ENCODE measurements at regions not wholly inside any gene's neighbourhood (a gene's known extent, or its start where the extent isn't known, plus 50 kb on each side); places are given as distances from the start of the nearest gene placed in this dataset.

GRCh38 chr10:50981385-50981784 is 92.9 kb upstream of the PRKG1 start:
- TF ChIP-seq EZH2 (IDR thresholded peaks at IDR 0.05; ENCODE audit: insufficient read depth, poor library complexity, severe bottlenecking) (no peak), EZH2phosphoT487 (IDR thresholded peaks at IDR 0.05; ENCODE audit: insufficient read depth, low read depth) (no peak)

Measured in GM23248 (cell line).